ENCODE measurements at regions not wholly inside any gene's neighbourhood (a gene's known extent, or its start where the extent isn't known, plus 50 kb on each side); places are given as distances from the start of the nearest gene placed in this dataset.

- no peak overlapping the region for H3K4me3 ChIP-seq
- intact Hi-C loops (cut with DNase I) = no loop called here
- no peaks in the 10 kb centered on the region for H3K4me1 ChIP-seq
- no peak for ATAC-seq
- no peak overlapping the region for H3K27ac ChIP-seq
- H3K9me3 ChIP-seq = peaks cover 14% of the 10 kb centered on the region
- no peaks in the 10 kb centered on the region for H3K36me3 ChIP-seq (ENCODE audit: insufficient read depth in 1 of 2, low read depth in 1 of 2)
- TF ChIP-seq CTCF (IDR thresholded peaks at IDR 0.05) = no peak
- H3K27me3 ChIP-seq (ENCODE audit: insufficient read depth in 3 of 3, low read length in 2 of 3) = peaks cover 0 to 2% (median 0%) of the 10 kb centered on the region in 3 donors
- no peak for DNase-seq
- 76 to 82% (median 80%) methylated on average over 4 of the region's 4 CpGs for WGBS, 3 donors
These were observed 75.9 kb upstream of the RPL34 start for GRCh38 chr4:108544481-108544880.

- DNase-seq (no peak), ATAC-seq (no peak)
- no peak for TF ChIP-seq CTCF (IDR thresholded peaks at IDR 0.05)
- 84 to 89% (median 88%) methylated on average over 7 of the region's 7 CpGs for WGBS, 3 donors
- H3K9me3 ChIP-seq = peaks cover 14% of the 10 kb centered on the region
- peaks cover 0 to 2% (median 0%) of the 10 kb centered on the region in 3 donors for H3K27me3 ChIP-seq (ENCODE audit: insufficient read depth in 3 of 3, low read length in 2 of 3)
- H3K27ac ChIP-seq = no peak overlapping the region
- intact Hi-C loops (cut with DNase I) = no loop called here
- no peak overlapping the region for H3K4me3 ChIP-seq
- H3K36me3 ChIP-seq (ENCODE audit: insufficient read depth in 1 of 2, low read depth in 1 of 2) = no peaks in the 10 kb centered on the region
- no peaks in the 10 kb centered on the region for H3K4me1 ChIP-seq
These were observed 76.9 kb upstream of the RPL34 start for GRCh38 chr4:108543359-108543968.

- no peak for ATAC-seq
- H3K36me3 ChIP-seq (ENCODE audit: insufficient read depth in 1 of 2, low read depth in 1 of 2) = no peaks in the 10 kb centered on the region
- 54 to 68% (median 61%) methylated on average over 2 of the region's 2 CpGs for WGBS, 3 donors
- no peak for DNase-seq
- no peaks in the 10 kb centered on the region for H3K4me1 ChIP-seq
- intact Hi-C loops (cut with DNase I) = no loop called here
- peaks cover 0 to 2% (median 0%) of the 10 kb centered on the region in 3 donors for H3K27me3 ChIP-seq (ENCODE audit: insufficient read depth in 3 of 3, low read length in 2 of 3)
- H3K4me3 ChIP-seq = no peak overlapping the region
- no peaks in the 10 kb centered on the region for H3K9me3 ChIP-seq
- no peak for TF ChIP-seq CTCF (IDR thresholded peaks at IDR 0.05)
- no peak overlapping the region for H3K27ac ChIP-seq
These were observed 79.8 kb upstream of the RPL34 start for GRCh38 chr4:108540536-108540935.

GRCh38 chr4:108536577-108536976, 83.8 kb upstream of the RPL34 start:
- Histone ChIP-seq H3K4me1 (no peaks in the 10 kb centered on the region), H3K4me3 (no peak overlapping the region), H3K27me3 (ENCODE audit: insufficient read depth in 3 of 3, low read length in 2 of 3) (no peaks in the 10 kb centered on the region), H3K27ac (no peak overlapping the region), H3K9me3 (no peaks in the 10 kb centered on the region), H3K36me3 (ENCODE audit: insufficient read depth in 1 of 2, low read depth in 1 of 2) (no peaks in the 10 kb centered on the region)
- no peak for DNase-seq
- no peak for TF ChIP-seq CTCF (IDR thresholded peaks at IDR 0.05)
- no peak for ATAC-seq
- WGBS, 3 donors = 92 to 97% (median 94%) methylated on average over 2 of the region's 2 CpGs
- intact Hi-C loops (cut with DNase I) = no loop called here

GRCh38 chr4:108535757-108536156, 84.6 kb upstream of the RPL34 start:
- DNase-seq (no peak), ATAC-seq (no peak)
- intact Hi-C loops (cut with DNase I) = no loop called here
- H3K9me3 ChIP-seq = no peaks in the 10 kb centered on the region
- H3K36me3 ChIP-seq (ENCODE audit: insufficient read depth in 1 of 2, low read depth in 1 of 2) = no peaks in the 10 kb centered on the region
- no peak overlapping the region for H3K4me3 ChIP-seq
- no peaks in the 10 kb centered on the region for H3K4me1 ChIP-seq
- 56 to 68% (median 63%) methylated on average over 3 of the region's 3 CpGs for WGBS, 3 donors
- TF ChIP-seq CTCF (IDR thresholded peaks at IDR 0.05) = no peak
- no peak overlapping the region for H3K27ac ChIP-seq
- no peaks in the 10 kb centered on the region for H3K27me3 ChIP-seq (ENCODE audit: insufficient read depth in 3 of 3, low read length in 2 of 3)

Data from psoas muscle (tissue), 7 donors.